SU-DHL-6 (cell line): ENCODE measurements at regions not wholly inside any gene's neighbourhood (a gene's known extent, or its start where the extent isn't known, plus 50 kb on each side); places are given as distances from the start of the nearest gene placed in this dataset.

Experiments
- CTCF ChIP-seq: fragments of 200-600 bp; sonication (generic); IDR thresholded peaks from one replicate; pipeline ENCODE4 v1.5.1; 2017; ENCODE audit warnings: antibody characterized with exemption, mild to moderate bottlenecking, low read length, moderate library complexity; ENCODE audit not compliant: insufficient read depth, poor library complexity, severe bottlenecking
- EZH2phosphoT487 ChIP-seq: fragments of 200-600 bp; sonication (generic), shearing (Covaris generic); conservative IDR thresholded peaks from 2 replicates; pipeline ENCODE4 v1.6.1; 2018; ENCODE audit warnings: mild to moderate bottlenecking, antibody characterized with exemption, low read length, moderate library complexity, mixed read lengths

GRCh38 chr4:30399476-30399875 lies 320.7 kb upstream of the PCDH7 start:
- TF ChIP-seq CTCF = no peak
- no peak for TF ChIP-seq EZH2phosphoT487
